Muscle layer of colon (tissue), 2 donors: ENCODE measurements at regions not wholly inside any gene's neighbourhood (a gene's known extent, or its start where the extent isn't known, plus 50 kb on each side); places are given as distances from the start of the nearest gene placed in this dataset.

Experiments used
- H3K27ac ChIP-seq: one replicate; pipeline ENCODE4 v1.7.0; 2013; ENCODE audit warnings: low read depth, mild to moderate bottlenecking, low read length, moderate library complexity
- H3K27me3 ChIP-seq, 2 donors: one replicate each; pipeline ENCODE4 v1.7.0; 2013; ENCODE audit warnings: low read length in 2 of 2, mild to moderate bottlenecking in 2 of 2; ENCODE audit not compliant: insufficient read depth in 2 of 2, control insufficient read depth in 1 of 2
- H3K36me3 ChIP-seq: one replicate; pipeline ENCODE4 v1.7.0; 2013; ENCODE audit warnings: mild to moderate bottlenecking, low read length; ENCODE audit not compliant: insufficient read depth
- H3K4me1 ChIP-seq: one replicate; pipeline ENCODE4 v1.7.0; 2013; ENCODE audit warnings: mild to moderate bottlenecking, low read length; ENCODE audit not compliant: insufficient read depth
- H3K4me3 ChIP-seq, 2 donors: one replicate each; pipeline ENCODE4 v1.7.0; 2013; ENCODE audit warnings: low read length in 2 of 2, low read depth in 1 of 2, mild to moderate bottlenecking in 1 of 2, moderate library complexity in 1 of 2
- H3K9ac ChIP-seq: one replicate; pipeline ENCODE4 v1.7.0; 2013; ENCODE audit warnings: low read length
- H3K9me3 ChIP-seq: one replicate; pipeline ENCODE4 v1.7.0; 2013; ENCODE audit warnings: mild to moderate bottlenecking, low read length
- donor health status: abdominal sarcoma.
- donor health status: Adenocarcinoma of cecum.

- H3K36me3 ChIP-seq = no peaks in the 10 kb centered on the region
- no peaks in the 10 kb centered on the region for H3K27me3 ChIP-seq
- H3K9me3 ChIP-seq = no peaks in the 10 kb centered on the region
- H3K27ac ChIP-seq = no peak overlapping the region
- H3K4me3 ChIP-seq = no peak overlapping the region
- H3K4me1 ChIP-seq = no peaks in the 10 kb centered on the region
- no peak overlapping the region for H3K9ac ChIP-seq
Measured at GRCh38 chr17:71519285-71519684, 601.5 kb upstream of the SOX9 start.

- Histone ChIP-seq H3K9me3 (no peaks in the 10 kb centered on the region), H3K4me1 (no peaks in the 10 kb centered on the region), H3K36me3 (no peaks in the 10 kb centered on the region), H3K9ac (no peak overlapping the region), H3K4me3 (no peak overlapping the region), H3K27me3 (no peaks in the 10 kb centered on the region), H3K27ac (no peak overlapping the region)
Measured at GRCh38 chr17:71521724-71522123, 599.1 kb upstream of the SOX9 start.

- no peaks in the 10 kb centered on the region for H3K9me3 ChIP-seq
- H3K9ac ChIP-seq = no peak overlapping the region
- H3K4me3 ChIP-seq = no peak overlapping the region
- no peaks in the 10 kb centered on the region for H3K4me1 ChIP-seq
- H3K36me3 ChIP-seq = no peaks in the 10 kb centered on the region
- H3K27ac ChIP-seq = no peak overlapping the region
- H3K27me3 ChIP-seq = no peaks in the 10 kb centered on the region
Measured at GRCh38 chr17:71522383-71522782, 598.4 kb upstream of the SOX9 start.

- Histone ChIP-seq H3K36me3 (no peaks in the 10 kb centered on the region), H3K9ac (no peak overlapping the region), H3K27me3 (no peaks in the 10 kb centered on the region), H3K4me3 (no peak overlapping the region), H3K4me1 (no peaks in the 10 kb centered on the region), H3K27ac (no peak overlapping the region), H3K9me3 (no peaks in the 10 kb centered on the region)
Measured at GRCh38 chr17:71527311-71527710, 593.5 kb upstream of the SOX9 start.

GRCh38 chr17:71528210-71528609 lies 592.6 kb upstream of the SOX9 start:
- H3K36me3 ChIP-seq = no peaks in the 10 kb centered on the region

GRCh38 chr17:71530248-71530647 lies 590.6 kb upstream of the SOX9 start:
- Histone ChIP-seq H3K4me3 (no peak overlapping the region), H3K27me3 (no peaks in the 10 kb centered on the region), H3K4me1 (no peaks in the 10 kb centered on the region), H3K36me3 (no peaks in the 10 kb centered on the region), H3K9ac (no peak overlapping the region), H3K9me3 (no peaks in the 10 kb centered on the region), H3K27ac (no peak overlapping the region)

More at GRCh38 chr17:71528210-71528609, 592.6 kb upstream of the SOX9 start:
- H3K9me3 ChIP-seq = no peaks in the 10 kb centered on the region
- H3K4me1 ChIP-seq = no peaks in the 10 kb centered on the region
- H3K27me3 ChIP-seq = no peaks in the 10 kb centered on the region
- H3K27ac ChIP-seq = no peak overlapping the region
- no peak overlapping the region for H3K4me3 ChIP-seq
- no peak overlapping the region for H3K9ac ChIP-seq

GRCh38 chr17:71535321-71535720 lies 585.5 kb upstream of the SOX9 start:
- Histone ChIP-seq H3K36me3 (no peaks in the 10 kb centered on the region), H3K27ac (no peak overlapping the region), H3K9ac (no peak overlapping the region), H3K4me1 (no peaks in the 10 kb centered on the region), H3K9me3 (no peaks in the 10 kb centered on the region), H3K4me3 (no peak overlapping the region), H3K27me3 (no peaks in the 10 kb centered on the region)

- Histone ChIP-seq H3K36me3 (no peaks in the 10 kb centered on the region), H3K4me1 (no peaks in the 10 kb centered on the region), H3K4me3 (no peak overlapping the region), H3K27ac (no peak overlapping the region), H3K27me3 (no peaks in the 10 kb centered on the region), H3K9ac (no peak overlapping the region), H3K9me3 (no peaks in the 10 kb centered on the region)
Measured at GRCh38 chr17:71546419-71546818, 574.4 kb upstream of the SOX9 start.

- Histone ChIP-seq H3K4me1 (no peaks in the 10 kb centered on the region), H3K27me3 (no peaks in the 10 kb centered on the region), H3K9me3 (no peaks in the 10 kb centered on the region), H3K36me3 (no peaks in the 10 kb centered on the region), H3K9ac (no peak overlapping the region), H3K4me3 (no peak overlapping the region), H3K27ac (no peak overlapping the region)
Measured at GRCh38 chr17:71547904-71548303, 572.9 kb upstream of the SOX9 start.

- no peak overlapping the region for H3K9ac ChIP-seq
- H3K27me3 ChIP-seq = no peaks in the 10 kb centered on the region
- H3K9me3 ChIP-seq = no peaks in the 10 kb centered on the region
- no peak overlapping the region for H3K27ac ChIP-seq
- H3K4me3 ChIP-seq = no peak overlapping the region
- no peaks in the 10 kb centered on the region for H3K4me1 ChIP-seq
- no peaks in the 10 kb centered on the region for H3K36me3 ChIP-seq
Measured at GRCh38 chr17:71548540-71549190, 572.2 kb upstream of the SOX9 start.

GRCh38 chr17:71550675-71551074 lies 570.1 kb upstream of the SOX9 start:
- no peak overlapping the region for H3K27ac ChIP-seq

GRCh38 chr17:71553381-71553780 lies 567.4 kb upstream of the SOX9 start:
- no peaks in the 10 kb centered on the region for H3K4me1 ChIP-seq
- no peak overlapping the region for H3K4me3 ChIP-seq
- H3K36me3 ChIP-seq = no peaks in the 10 kb centered on the region
- no peak overlapping the region for H3K9ac ChIP-seq
- no peak overlapping the region for H3K27ac ChIP-seq
- no peaks in the 10 kb centered on the region for H3K27me3 ChIP-seq
- no peaks in the 10 kb centered on the region for H3K9me3 ChIP-seq

More at GRCh38 chr17:71550675-71551074, 570.1 kb upstream of the SOX9 start:
- no peaks in the 10 kb centered on the region for H3K27me3 ChIP-seq
- no peaks in the 10 kb centered on the region for H3K36me3 ChIP-seq
- H3K9me3 ChIP-seq = no peaks in the 10 kb centered on the region
- no peak overlapping the region for H3K4me3 ChIP-seq
- H3K4me1 ChIP-seq = no peaks in the 10 kb centered on the region
- no peak overlapping the region for H3K9ac ChIP-seq
